Right atrium auricular region (tissue), 2 donors: ENCODE measurements at regions not wholly inside any gene's neighbourhood (a gene's known extent, or its start where the extent isn't known, plus 50 kb on each side); places are given as distances from the start of the nearest gene placed in this dataset.
A peak's percentile ranks its signal among the peaks of the same experiment; 100 is the strongest.
"Not testable (repeated sequence)": the region's sequence is repeated elsewhere in the genome, so short reads cannot be mapped to it uniquely, and the experiment has no call there.

Experiments used
- DNase-seq: peaks from one replicate; pipeline ENCODE4 v3.0.0-alpha.2; 2019; ENCODE audit warnings: low spot score
- H3K27ac ChIP-seq, 2 donors: fragments of 200-600 bp; sonication (generic); 1 replicate in 1 of 2; 2 replicates in 1 of 2; pipeline ENCODE4 v1.5.1; 2016 to 2019
- H3K27me3 ChIP-seq, 2 donors: fragments of 200-600 bp; sonication (generic); one replicate each; pipeline versions ENCODE4 v1.5.1 to v1.6.0; 2017 to 2019
- H3K36me3 ChIP-seq: fragments of 200-600 bp; sonication (generic); one replicate; pipeline ENCODE4 v1.5.1; 2016
- H3K4me1 ChIP-seq, 2 donors: fragments of 200-600 bp; sonication (generic); one replicate each; pipeline versions ENCODE4 v1.5.1 to v1.6.0; 2017 to 2019
- H3K4me3 ChIP-seq, 2 donors: fragments of 200-600 bp; sonication (generic); 1 replicate in 1 of 2; 2 replicates in 1 of 2; pipeline ENCODE4 v1.5.1; 2017 to 2019; ENCODE audit warnings: mild to moderate bottlenecking in 1 of 2, moderate library complexity in 1 of 2
- H3K9me3 ChIP-seq, 2 donors: fragments of 200-600 bp; sonication (generic); one replicate each; pipeline ENCODE4 v1.5.1; 2019
- CTCF ChIP-seq, 2 donors: fragments of 200-600 bp; sonication (generic); IDR thresholded peaks; one replicate each; pipeline ENCODE4 v1.5.1; 2019; ENCODE audit warnings: antibody characterized with exemption in 2 of 2

DNA sequence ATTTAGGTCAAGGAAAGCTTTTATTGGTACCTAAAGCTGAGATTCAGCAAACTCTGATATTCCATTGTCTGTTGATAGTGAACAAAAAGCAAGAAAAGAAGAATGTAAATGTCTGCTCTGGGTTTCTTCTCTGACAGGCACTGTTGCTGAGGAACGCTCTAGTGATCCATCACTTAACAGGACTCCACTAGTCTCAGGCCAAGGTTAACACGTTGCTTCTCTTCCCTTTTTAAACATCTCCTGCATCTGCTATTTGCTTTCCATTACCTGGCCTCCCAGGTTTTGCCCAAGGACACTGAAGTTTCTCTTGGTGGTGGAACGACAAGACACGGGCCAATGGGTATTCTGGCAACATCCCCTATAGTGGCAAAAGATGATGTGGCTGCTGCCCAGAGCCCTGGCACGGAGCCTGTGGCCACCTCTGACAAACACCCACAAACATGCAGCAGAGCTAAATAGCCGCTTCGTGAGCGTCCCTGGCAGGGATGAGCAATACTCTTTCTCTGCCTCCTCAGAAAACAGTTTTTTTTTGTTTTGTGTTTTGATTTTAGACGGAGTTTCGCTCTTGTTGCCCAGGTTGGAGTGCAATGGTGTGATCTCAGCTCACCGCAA lies 97.8 kb upstream of the AKAP13 start:
- Histone ChIP-seq H3K4me1 (peaks cover 0 to 4% of the 10 kb centered on the region in 2 donors), H3K27me3 (no peaks in the 10 kb centered on the region), H3K9me3 (no peaks in the 10 kb centered on the region), H3K27ac (no peak overlapping the region), H3K36me3 (no peaks in the 10 kb centered on the region), H3K4me3 (no peak overlapping the region)
- TF ChIP-seq CTCF (IDR thresholded peaks at IDR 0.05): no peak
- DNase-seq: peak; percentile 23

- H3K36me3 ChIP-seq, H3K4me1 ChIP-seq, H3K4me3 ChIP-seq, H3K27ac ChIP-seq, H3K9me3 ChIP-seq, H3K27me3 ChIP-seq: not testable (repeated sequence)
- peak; percentile 23 for DNase-seq
Observed at GRCh38 chr15:85283815-85284214, 96.6 kb upstream of the AKAP13 start.

GRCh38 chr15:85284497-85284896 lies 95.9 kb upstream of the AKAP13 start:
- Histone ChIP-seq H3K4me1 (peaks cover 0 to 4% of the 10 kb centered on the region in 2 donors), H3K27me3 (no peaks in the 10 kb centered on the region), H3K36me3 (no peaks in the 10 kb centered on the region), H3K27ac (no peak overlapping the region), H3K4me3 (no peak overlapping the region), H3K9me3 (no peaks in the 10 kb centered on the region)
- peak; percentile 30 for DNase-seq
- no peak for TF ChIP-seq CTCF (IDR thresholded peaks at IDR 0.05)

GRCh38 chr15:85289677-85290365 lies 90.6 kb upstream of the AKAP13 start:
- H3K4me1 ChIP-seq: no peaks in the 10 kb centered on the region
- no peaks in the 10 kb centered on the region for H3K27me3 ChIP-seq
- H3K27ac ChIP-seq: no peak overlapping the region
- H3K9me3 ChIP-seq: no peaks in the 10 kb centered on the region
- DNase-seq: no peak
- peak; percentile 44 to 70 for TF ChIP-seq CTCF (IDR thresholded peaks at IDR 0.05)
- no peak overlapping the region for H3K4me3 ChIP-seq
- H3K36me3 ChIP-seq: no peaks in the 10 kb centered on the region

DNA sequence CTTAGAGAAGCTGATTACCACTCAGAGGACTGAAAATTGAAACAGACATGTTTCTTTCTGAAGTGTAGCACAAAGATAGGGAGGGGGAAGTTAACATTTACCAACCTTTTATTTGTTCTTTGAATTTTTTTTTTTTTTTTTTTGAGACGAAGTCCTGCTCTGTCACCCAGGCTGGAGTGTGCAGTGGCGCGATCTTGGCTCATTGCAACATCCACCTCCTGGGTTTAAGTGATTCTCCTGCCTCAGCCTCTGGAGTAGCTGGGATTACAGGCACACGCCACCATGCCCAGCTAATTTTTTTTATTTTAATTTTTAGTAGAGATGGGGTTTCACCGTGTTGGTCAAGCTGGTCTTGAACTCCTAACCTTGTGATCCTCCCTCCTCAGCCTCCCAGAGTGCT lies 87.8 kb upstream of the AKAP13 start:
- H3K36me3 ChIP-seq, H3K4me3 ChIP-seq, H3K27ac ChIP-seq, H3K9me3 ChIP-seq, DNase-seq, H3K27me3 ChIP-seq: not testable (repeated sequence)
- peaks cover 0 to 13% of the 10 kb centered on the region in 2 donors for H3K4me1 ChIP-seq

DNA sequence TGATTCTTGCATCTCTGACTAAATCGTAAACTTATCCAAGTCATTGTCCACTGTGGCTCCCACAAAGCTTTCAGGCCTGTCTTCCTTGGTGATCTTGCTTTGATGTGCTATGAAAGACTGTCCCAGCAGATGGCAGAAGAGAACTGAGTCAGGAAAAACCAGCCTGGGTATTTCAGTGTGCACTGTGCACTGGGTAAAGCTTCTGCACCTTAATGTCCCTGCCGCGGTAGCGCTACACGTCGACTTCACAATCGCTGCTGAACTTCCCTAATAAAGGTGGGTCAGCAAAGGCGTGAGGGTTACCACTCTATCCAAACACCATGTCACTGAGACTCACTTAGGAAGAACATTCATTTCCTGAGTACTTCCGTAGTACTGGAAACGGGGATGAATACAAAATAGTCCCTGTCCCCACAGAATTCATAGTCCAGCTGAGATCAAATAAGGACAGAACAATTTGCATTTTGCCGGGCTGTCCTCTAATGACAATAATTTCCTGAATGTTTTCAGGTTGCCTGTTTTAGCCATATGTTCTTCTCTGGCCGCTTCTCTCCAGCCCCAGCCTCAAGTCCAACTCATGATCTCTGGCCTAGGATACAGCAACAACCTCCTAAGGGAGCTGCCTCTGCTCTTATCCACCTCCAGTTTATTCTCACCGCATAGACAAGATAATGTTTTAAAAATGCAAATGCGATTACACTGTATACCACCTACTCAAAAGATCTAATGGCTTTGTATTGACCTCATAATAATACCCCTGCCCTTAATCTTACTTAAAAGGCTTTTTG lies 83.6 kb upstream of the AKAP13 start:
- no peaks in the 10 kb centered on the region for H3K27me3 ChIP-seq
- no peaks in the 10 kb centered on the region for H3K9me3 ChIP-seq
- peak overlapping the region in 1 of 2 donors; percentile 38 for H3K4me3 ChIP-seq
- H3K36me3 ChIP-seq: no peaks in the 10 kb centered on the region
- peak overlapping the region; percentile 26 to 29 for H3K27ac ChIP-seq
- peaks cover 0 to 13% of the 10 kb centered on the region in 2 donors for H3K4me1 ChIP-seq
- TF ChIP-seq CTCF (IDR thresholded peaks at IDR 0.05): peak; percentile 62 to 85
- DNase-seq: peak; percentile 78
